CD4-positive, alpha-beta T cell treated with Interleukin-4 for 1 hour (primary cell): ENCODE measurements at regions not wholly inside any gene's neighbourhood (a gene's known extent, or its start where the extent isn't known, plus 50 kb on each side); places are given as distances from the start of the nearest gene placed in this dataset.

Experiments
- DNase-seq, 2 donors: peaks; one replicate each; pipeline ENCODE4 v3.0.0-alpha.2; 2020 to 2022

DNA sequence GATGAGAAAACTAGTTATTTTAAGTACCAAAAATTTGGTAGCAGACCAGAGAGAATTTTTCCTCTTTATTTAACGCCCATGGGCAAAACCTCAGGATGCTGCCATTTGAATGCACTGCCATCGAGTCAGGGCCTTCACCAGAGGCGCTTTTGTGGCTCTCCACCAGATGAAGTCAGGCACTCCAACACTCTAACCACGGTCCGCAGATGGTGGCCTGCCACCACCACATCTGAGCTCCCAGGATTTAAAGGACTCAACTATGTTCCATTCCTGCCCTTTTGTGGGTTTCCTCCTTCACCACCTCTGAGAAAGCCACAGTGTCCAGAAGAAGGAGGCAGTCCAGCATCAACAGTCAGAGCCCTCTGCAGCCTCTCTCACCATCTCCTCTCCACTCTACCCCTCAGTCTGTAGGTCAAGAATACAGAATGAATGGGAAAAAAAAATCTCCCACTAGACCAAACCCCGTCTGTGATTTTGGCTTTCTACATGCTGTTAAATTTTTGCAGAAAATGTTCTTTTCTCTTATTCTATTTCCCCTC lies 647.4 kb downstream of the USP25 start:
- no peak for DNase-seq

DNA sequence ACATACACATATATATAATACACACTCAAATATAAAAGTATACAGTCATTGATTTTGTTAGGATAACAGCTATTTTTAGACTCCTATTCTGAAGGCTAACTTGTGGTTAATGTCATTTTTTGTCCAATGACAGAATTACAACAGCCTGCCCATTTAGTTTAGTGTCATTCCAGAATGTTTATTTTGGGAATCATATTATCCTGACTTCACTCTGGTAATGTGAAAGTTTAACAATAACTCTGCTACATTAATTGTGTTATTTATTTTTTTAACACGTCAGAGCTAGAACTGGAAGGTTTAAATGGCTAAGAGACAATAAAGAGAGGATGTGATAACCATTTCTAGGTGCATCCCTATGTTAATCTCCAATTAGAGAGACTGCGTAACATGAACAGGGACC lies 648.1 kb downstream of the USP25 start:
- DNase-seq = no peak

DNA sequence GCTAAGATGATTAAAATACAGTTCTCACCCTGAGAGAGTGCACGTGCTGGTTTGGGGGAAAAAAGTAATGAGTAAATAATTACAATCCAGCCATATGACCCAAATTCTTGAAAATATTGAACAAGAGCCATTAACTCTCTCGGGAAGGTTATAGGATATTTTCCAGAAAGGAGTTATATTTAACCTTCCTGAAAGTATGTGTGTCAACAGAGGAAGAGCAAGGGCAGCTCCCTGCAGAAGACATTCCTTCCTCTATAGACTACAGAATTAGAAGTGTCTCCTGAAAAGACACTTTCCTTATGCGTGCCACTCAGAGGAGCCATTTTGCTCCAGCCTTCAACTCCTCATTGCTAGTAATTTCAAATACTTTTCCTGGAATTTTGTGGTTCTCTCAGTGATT lies 648.7 kb downstream of the USP25 start:
- no peak for DNase-seq

DNA sequence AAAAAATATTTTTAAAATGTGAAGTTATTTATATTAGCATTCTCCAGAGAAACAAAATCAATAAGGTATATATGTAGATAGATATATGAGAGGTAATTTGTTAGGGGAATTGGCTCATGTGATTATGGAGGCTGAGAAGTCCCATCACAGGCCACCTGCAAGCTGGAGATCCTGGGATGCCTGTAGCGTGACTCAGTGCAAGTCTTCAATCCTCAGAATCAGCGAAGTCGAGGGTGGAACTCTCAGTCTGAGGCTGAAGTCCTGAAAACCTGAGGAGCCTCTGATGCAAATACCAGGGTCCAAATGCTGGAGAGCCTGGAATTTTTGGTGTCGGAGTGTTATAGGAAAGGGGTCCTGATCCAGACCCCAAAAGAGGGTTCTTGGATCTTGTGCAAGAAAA lies 658.5 kb downstream of the USP25 start:
- DNase-seq = no peak

DNA sequence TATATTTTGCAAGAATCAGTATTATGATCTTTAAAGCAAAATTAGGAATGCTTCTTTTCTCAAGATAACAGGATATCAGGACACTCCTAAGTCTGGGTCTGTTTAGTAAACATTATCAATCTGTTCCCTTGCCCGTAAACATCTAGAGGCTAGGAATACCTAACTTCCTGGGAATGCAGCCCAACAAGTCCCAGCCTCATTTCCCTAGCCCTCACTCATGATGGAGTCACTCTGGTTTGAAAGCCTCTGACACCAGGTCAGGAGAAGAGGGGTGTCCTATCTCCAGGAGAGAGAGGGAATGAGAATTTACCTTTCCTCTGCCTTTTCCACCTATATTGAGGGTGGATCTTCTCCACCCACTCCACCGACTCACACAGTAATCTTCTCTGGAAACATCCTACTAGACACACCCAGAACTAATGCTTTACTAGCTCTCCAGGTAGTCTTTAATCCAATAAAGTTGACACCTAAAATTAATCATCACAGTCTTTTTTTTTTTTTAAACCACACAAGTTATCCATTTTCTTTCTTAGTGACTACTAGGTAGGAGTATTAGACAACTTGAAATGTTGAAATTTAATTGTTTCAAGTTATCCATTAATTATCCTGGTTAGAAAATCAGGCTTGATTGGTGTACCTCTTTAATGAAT lies 659.3 kb downstream of the USP25 start:
- no peak for DNase-seq

DNA sequence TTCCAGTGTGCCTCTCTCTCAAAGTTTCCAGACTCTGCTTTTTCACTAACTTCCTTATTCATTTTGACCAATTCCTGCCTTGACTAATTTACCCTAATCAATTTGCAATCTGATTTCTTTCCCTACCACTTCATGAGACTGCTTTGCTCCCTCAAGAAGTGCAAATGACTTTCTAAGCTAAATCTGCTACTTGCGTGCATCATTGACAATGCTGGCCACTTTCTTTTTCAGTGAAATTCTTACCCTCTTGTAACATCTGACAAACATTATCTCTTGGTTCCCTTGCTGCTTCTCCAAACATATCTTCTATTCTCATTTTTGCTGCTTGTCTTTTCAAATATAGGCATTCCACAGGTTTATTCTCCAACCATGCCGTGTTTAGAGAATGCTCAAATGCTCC lies 659.9 kb downstream of the USP25 start:
- no peak for DNase-seq

DNA sequence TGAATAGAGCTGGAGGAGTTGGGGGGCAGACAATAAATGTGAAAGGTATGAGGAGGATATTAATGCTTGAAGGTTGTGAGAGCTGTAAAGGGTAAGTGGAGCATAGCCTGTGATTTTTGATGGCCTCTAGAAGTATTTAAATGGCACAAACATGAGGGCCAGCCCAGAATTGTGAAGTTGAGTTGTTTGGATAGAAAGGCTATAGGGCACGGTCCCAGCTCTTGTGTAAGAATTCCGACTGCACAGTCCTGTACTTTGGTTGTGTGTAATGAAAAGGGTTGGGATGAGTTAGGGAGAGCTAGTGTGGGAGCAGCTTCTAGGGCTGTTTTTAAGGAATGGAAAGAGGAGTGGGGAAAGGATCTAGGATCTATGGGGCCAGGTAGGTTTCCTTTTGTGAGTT lies 665.5 kb downstream of the USP25 start:
- DNase-seq = no peak

DNA sequence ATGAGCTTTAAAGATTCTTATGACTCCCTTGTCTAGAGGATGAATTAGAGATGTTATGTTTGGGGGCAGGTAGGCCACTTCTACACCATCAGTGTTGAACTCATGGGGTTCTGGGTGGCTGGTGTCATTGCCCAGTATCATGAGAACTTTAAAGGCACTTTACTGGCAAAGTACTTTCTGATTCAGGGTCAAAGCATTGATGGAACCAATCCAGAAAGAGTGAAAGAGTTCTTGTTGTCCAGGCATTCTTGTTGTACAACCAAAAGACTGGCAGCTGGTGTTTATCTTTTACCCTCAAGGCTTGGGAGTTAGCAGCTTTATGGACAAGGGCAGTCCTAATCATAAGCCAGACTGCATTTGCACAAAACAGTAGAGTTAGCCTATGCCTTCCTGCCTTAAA lies 673.0 kb downstream of the USP25 start:
- DNase-seq = no peak

DNA sequence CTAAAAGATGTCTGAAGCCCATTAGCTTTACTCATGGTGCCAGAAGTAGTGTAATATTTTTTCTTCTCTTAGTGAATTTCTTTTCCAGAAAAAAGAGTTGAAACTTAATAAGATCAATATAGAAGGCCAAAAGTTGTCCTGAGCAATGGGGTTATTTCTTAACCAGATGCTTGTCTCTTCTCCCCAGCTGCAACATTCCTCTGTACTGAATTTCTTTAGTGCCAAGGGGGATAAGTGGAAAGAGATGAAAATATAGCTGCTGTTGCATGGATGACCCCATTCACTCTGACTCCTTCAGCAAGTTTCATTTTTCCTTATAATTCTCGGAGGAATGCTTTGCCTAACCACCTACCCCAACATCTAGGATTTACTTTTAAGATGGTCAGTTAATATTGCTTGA lies 675.0 kb downstream of the USP25 start:
- DNase-seq = no peak

DNA sequence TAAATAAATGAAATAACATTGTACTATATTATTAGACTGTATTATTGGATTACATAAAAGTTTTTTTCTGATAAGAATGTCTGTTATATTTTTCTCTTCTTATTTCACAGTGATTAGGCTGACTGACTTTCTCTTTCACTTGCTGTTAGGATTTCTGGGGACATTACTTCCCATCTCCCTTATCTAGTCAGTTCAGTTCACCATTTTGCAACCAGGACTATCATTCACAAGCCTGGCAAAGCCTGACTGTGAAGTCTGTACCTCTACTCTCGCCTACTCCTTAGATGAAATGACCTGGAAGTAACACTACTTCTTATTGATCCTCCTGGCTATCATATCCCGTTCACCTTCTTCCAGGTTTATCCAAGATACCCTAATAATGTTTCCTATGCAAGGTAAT lies 676.6 kb downstream of the USP25 start:
- DNase-seq = no peak

DNA sequence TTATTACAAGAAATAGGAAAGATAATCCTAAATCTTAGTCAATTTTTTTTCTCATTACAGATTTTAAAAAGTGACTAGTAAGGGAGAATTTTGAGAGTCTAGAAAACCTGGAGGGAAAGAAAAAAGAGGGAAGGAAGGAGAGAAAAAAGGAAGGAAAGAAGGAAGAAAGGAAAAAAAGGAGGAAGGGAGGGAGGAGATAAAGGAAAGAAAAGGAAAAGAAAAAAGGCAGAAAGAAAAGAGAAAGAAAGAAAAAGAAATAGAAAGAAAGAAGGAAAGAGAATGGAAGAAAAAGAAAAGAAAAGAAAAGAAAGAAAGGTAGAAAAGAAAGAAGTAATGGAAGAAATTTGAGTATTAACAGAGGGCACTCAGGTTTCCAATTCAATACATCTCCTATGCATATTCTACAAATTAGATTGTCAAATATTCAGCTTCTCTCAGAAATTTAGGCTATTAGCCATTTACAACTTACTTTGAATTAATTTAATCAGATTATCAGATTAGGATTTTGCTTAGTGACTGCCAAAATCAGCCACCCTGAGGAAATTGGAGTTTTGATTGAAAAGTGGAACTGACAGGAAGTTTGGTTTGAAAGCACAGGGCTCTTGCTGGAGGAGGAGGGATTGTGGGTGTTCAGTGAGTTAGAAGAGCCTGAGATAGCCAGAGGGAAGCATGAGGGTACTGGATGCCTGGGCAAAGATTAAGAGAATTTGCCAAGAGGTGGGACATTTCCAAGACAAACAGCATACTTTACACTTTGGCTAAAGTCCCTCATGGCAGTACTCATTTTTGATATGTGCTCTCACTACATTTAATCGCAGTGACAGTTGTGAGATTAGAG lies 677.8 kb downstream of the USP25 start:
- DNase-seq = no peak

DNA sequence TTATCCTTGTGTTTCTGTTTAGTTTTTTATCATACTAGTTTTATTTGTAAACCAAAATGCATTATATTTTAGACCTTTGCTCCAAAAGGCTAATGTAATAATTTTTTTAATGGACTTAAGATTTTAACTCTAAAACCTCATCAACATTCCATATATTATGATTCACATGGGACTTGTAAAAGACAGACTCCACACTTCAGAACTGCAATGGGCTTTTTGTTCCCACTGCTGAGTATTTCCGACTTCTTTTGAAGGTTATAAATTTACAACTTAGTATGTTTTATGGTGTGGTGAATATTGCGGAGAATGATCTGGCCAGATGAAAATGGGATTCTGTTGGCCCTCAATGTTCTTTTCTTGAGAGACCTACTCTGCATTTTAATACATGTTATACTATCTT lies 678.5 kb downstream of the USP25 start:
- DNase-seq = no peak

DNA sequence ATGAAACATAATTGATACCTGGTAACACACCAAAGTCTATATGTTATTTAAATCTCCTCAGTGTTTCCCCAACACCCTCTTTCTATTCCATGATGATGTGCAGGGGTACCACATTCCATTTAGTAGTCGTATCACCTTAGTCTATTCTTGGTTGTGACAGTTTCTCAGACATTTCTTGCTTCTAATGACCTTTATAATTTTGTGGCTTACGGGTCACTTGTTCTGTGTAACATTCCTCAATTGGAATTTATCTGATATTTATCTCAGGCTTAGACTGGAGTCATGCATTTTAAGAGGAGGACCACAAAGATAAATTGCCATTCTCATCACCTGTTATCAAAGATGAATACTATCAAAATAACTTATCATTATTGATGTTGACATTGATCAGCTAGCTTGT lies 679.6 kb downstream of the USP25 start:
- no peak for DNase-seq

DNA sequence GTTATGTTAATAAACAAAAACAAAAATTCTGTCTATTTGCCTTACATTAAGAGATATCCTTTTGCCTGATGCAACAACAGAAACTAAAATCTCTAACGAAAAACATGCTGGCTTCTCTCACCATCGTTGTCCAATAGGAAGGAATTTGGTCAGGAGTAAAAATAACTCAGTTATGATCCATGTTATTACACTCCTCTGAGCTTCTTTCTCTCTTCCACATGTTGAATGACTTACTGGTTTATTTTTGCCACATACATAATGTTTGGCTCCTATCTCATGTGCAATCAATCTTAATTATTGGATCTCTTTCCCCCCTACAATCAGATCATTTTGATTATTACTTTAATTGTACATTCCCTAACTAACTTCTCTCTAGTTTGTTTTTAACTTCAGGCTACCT lies 688.4 kb downstream of the USP25 start:
- DNase-seq = no peak

DNA sequence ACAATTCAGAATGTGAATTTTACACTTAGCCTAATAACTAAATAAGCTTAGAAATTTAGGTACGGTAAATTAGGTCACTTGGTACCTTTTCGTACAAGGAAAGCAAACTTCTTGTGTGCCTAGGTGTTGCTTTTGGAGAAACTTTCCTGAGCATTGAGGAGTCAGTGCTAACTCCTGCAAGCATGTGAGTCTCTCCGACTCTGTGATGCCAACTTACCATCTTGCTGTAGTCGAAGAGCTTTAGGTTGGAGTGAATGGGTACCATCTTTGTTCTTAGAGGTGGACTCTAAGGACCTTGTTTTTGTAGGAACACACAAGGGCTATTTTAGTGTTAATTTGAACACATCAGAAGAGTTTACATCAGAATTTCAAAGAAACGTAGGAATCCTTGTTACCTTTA lies 688.9 kb downstream of the USP25 start:
- DNase-seq = no peak

DNA sequence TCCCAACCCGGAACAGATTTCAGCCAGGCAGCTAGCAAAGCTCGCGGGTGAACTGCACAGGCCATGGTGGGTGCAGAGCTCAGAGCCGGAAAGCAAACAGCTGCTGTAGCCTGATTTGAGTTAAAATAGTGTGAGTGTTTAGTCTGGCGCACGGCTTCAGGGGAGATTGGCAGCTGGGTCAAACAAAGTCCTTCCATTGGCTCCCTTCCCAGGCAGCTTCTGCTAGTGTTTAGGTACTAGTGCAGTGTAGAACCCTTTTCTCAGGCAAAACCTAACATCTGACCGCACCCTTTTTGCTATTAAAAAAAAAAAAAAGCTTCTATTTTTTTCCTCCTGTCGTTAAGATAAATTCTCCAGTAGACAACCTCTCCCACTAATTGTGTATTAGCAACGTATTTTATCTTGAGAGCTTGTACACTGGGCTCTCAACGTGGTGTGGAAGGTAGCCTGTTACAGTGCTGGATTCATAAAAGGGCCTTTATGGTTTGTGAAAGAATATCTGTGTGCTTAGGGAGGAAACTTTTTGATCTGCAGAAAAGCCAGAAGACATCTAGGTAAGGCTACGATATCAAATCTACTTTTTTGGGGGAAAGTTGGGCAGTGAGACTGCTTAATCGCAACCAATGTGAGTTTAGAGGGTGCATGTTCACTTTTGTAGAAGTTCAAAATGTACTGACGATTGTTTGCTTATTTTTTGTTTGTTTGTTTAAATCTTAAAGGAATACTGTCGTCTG lies 689.6 kb downstream of the USP25 start:
- DNase-seq = no peak

DNA sequence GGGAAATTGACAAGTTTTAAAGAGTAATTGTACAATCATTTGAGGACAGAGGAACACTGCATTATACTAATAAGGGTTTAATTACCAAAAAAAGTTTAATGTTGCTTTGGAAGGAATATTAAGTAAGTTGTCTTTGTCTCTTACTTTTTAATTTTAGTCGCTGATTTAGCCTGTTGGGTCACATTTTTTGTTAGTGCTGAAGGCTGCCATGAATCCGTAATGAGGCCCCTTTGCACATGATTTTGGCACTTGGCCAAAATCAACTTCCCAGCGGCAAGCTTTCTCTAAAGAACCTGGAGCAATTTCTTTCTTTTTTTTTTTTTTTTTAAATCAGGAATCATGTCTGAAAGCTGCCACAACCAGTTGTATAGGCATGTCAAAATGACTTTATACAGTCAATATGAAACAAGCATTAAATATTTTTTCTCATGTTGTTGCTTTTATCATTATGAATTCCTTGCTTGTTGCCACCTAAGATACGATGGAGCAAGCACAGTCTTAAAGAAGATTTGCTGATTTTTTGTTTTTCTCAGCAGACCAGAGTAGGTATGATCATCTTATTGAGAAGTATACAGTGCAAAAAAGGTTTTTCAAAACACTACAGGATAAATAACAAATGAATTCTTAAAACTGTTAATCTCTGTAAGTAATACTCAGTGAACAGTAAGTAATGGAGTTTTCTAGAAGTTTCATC lies 690.4 kb downstream of the USP25 start:
- no peak for DNase-seq

DNA sequence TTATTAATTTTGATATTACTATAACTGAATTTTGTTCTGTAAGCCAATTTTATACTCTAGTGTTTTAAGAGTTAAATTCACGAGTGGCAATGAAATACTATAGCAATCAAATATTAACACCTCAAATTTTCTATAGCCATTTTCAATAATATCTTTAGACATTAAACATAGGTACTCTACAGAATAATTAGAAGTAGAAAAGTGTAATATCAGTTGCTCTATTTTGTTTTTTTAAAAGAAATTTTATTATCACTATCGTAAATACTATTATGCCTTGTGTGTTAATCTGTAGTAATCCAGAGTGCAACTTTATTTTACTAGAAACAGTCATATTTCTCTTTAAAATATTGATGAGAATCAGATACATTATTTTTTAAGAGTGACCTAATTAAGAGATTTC lies 691.2 kb downstream of the USP25 start:
- no peak for DNase-seq

DNA sequence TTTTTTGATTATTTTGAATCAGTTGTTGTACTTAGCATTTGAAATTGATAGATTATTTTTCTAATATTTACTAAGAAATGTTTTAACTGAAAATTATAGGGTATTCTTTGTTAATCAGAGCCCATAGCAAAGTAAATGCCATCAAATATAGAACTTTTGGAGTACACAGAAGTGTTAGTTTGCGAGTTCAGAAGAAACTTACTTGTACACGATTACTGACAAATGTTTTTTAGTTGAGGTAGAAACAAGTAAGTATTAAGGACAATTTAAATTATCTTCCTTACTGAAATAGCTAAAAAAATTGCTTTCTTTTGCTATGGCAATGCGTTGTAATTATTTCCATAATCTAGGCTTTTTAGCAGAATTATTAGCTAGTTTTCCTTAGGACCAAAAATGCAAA lies 692.2 kb downstream of the USP25 start:
- no peak for DNase-seq

DNA sequence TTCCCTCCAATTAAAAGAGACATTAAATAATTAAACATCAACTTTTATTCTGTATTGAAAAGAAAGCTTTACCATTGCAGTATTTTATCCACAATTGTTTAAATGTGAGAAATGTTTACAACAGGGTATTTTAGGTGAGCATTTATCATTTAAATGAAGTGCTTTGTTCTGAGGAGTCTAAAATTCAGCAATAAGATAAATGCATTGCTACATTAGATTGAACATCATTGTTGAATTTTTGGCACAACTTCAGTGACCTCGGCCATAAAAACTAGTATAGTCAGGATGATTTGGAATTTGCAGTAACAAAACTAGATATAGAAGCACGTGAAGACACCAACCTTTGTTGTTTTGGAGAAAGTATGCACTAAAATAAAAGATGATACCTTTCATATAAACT lies 692.9 kb downstream of the USP25 start:
- DNase-seq = no peak

DNA sequence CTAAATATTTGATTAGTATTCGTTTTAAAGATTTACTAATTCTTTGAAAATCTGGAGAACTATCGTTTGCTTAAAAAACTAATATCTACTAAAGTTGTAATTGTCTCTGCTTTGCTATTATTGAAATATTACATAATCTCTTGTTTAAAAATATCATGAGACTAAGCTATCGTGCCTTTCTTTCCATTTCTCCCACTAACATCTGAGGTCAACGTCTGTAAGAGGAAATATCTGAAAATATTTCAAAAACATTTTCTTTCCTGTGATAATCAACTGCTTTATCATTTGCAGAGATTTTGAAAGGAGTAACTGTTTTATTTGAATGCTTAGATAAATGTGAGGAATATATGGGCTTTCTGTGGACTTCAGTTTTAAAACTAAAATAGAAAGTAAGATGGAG lies 694.1 kb downstream of the USP25 start:
- no peak for DNase-seq

DNA sequence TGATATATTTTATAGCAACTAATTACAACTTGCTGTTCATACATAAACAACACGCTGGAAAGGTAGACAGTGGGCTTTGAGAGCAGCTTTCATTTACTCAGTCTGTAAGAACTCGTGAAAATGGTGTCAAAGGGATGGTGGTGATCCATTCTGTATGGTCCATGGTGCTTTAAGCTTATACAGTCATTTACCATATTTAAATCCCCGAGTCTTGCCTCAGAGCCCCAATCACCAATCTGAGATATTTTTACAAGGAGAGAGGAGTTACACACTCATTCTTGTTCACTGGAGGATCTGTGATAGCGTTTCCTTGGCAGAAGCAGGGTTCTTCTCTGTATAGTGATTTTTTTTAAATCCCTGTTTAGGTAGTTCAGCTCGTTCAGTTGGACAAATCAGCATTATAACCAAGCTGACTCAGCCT lies 694.6 kb downstream of the USP25 start:
- DNase-seq = no peak

DNA sequence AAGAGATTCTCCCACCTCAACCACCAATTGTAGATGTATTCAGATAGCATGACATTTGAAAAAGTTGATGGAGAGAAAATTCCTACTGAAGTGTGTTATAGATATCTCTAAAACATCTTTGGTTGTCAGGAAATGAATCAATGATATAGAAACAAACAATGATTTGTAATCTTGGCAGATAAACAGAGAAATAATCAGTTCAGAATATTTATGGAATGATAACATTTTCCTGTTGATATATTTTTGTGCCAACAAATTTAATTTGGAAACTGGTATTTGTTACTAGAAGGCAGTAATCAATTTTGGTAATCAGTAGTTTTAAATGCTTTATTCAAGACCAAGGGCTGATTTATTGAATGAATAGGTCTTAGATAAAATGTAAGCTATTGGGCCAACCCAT lies 695.6 kb downstream of the USP25 start:
- DNase-seq = no peak
